Body of pancreas (tissue), 4 donors: ENCODE measurements at regions not wholly inside any gene's neighbourhood (a gene's known extent, or its start where the extent isn't known, plus 50 kb on each side); places are given as distances from the start of the nearest gene placed in this dataset.

Source experiments
- CTCF ChIP-seq, 7 experiments: fragments of 450-650 bp in 4 of 7; fragments of 200-600 bp in 3 of 7; sonication (generic) in 3 of 7; IDR thresholded peaks; one replicate each; pipeline ENCODE4 v1.5.1; 2016 to 2019; ENCODE audit warnings: antibody characterized with exemption in 7 of 7
- POLR2A ChIP-seq, 3 donors: fragments of 450-650 bp; IDR thresholded peaks; one replicate each; pipeline ENCODE4 v1.6.1; 2016; ENCODE audit warnings: antibody characterized with exemption in 3 of 3, mild to moderate bottlenecking in 2 of 3

DNA sequence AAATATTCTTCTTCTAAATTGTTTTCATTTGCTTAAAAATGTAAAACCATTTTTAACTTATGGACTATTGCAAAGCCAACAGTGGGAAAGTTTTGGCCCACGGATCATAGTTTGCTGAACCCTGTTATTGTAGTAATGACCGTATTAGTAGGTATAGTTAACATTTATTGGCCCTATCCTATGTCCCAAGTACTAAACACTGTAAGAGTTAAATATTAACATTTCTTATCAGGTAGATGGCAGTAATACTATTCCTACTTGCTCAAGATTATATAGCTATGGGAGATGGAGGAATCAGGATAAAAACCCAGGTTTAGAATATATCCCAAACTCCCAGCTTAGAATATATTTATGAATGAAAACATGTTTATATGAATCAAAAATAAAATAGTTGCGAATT, 993.2 kb downstream of the SORCS3 start:
- TF ChIP-seq CTCF (IDR thresholded peaks at IDR 0.05) (no peak), POLR2A (IDR thresholded peaks at IDR 0.05) (no peak)
